Activated CD8-positive, alpha-beta T cell treated with anti-CD3 and anti-CD28 coated beads, Interleukin-2, amount 10 ng/mL, durations not matched to agents 7 days and 5 days (primary cell): ENCODE measurements at regions not wholly inside any gene's neighbourhood (a gene's known extent, or its start where the extent isn't known, plus 50 kb on each side); places are given as distances from the start of the nearest gene placed in this dataset.

Experiments used
- ATAC-seq: fragments of 150-1000 bp; cut with Tn5 transposase; one replicate; pipeline ENCODE4 v1.10.0; 2021; ENCODE audit warnings: moderate library complexity
- CTCF ChIA-PET: fragments of 350-600 bp; sonication (Branson Sonifier 250); formaldehyde crosslinking; loops from one replicate; lab custom pipeline; 2021; ENCODE audit warnings: antibody characterized with exemption; lab: Charles Lee
- POLR2A ChIA-PET: fragments of 350-600 bp; sonication (Branson Sonifier 250); formaldehyde crosslinking; loops from one replicate; lab custom pipeline; 2021; ENCODE audit warnings: antibody characterized with exemption; lab: Charles Lee
- DNase-seq: peaks from one replicate; pipeline ENCODE4 v3.0.0-alpha.2; 2020
- H3K27ac Mint-ChIP-seq: one replicate; pipeline ENCODE4 v1.8.0; 2021; ENCODE audit warnings: mild to moderate bottlenecking, mixed read lengths
- H3K27me3 Mint-ChIP-seq: one replicate; pipeline ENCODE4 v1.8.0; 2021; ENCODE audit warnings: low read depth, mixed read lengths
- H3K36me3 Mint-ChIP-seq: one replicate; pipeline ENCODE4 v1.8.0; 2021; ENCODE audit warnings: low read depth, mixed read lengths
- H3K4me1 Mint-ChIP-seq: one replicate; pipeline ENCODE4 v1.8.0; 2021; ENCODE audit warnings: low read depth, mixed read lengths
- H3K4me3 Mint-ChIP-seq: one replicate; pipeline ENCODE4 v1.8.0; 2021; ENCODE audit warnings: mild to moderate bottlenecking, mixed read lengths
- H3K9me3 Mint-ChIP-seq: one replicate; pipeline ENCODE4 v1.8.0; 2022; ENCODE audit warnings: mixed read lengths; ENCODE audit not compliant: insufficient read depth

GRCh38 chr15:100765467-100766241 is 114.0 kb upstream of the ALDH1A3 start:
- ChIA-PET CTCF (interaction anchor here (0.8 kb wide), 1 partner anchor 138 kb away, joined by 3 read pairs; no protein-coding TSS in a partner anchor), POLR2A (interaction anchor here (0.5 kb wide), 1 partner anchor 134 kb away, joined by 4 read pairs; no protein-coding TSS in a partner anchor)
- no peak for ATAC-seq
- Mint-ChIP-seq H3K36me3 (no peaks in the 10 kb centered on the region), H3K4me1 (no peaks in the 10 kb centered on the region), H3K27ac (no peak overlapping the region), H3K27me3 (peaks cover 2% of the 10 kb centered on the region), H3K9me3 (no peaks in the 10 kb centered on the region), H3K4me3 (no peak overlapping the region)
- DNase-seq, result peak; percentile 16

- Mint-ChIP-seq H3K4me3 (no peak overlapping the region), H3K27me3 (peaks cover 2% of the 10 kb centered on the region), H3K4me1 (no peaks in the 10 kb centered on the region), H3K9me3 (no peaks in the 10 kb centered on the region), H3K36me3 (no peaks in the 10 kb centered on the region), H3K27ac (no peak overlapping the region)
- CTCF ChIA-PET, result no interaction called here
- peak; percentile 12 for DNase-seq
- POLR2A ChIA-PET, result interaction anchor here (0.5 kb wide), 1 partner anchor 133 kb away, joined by 4 read pairs; no protein-coding TSS in a partner anchor
- ATAC-seq, result no peak
These were observed 113.2 kb upstream of the ALDH1A3 start for GRCh38 chr15:100766243-100767000.

- POLR2A ChIA-PET, result no interaction called here
- ATAC-seq (no peak), DNase-seq (peak; percentile 9)
- peaks cover 4% of the 10 kb centered on the region for H3K27me3 Mint-ChIP-seq
- no peaks in the 10 kb centered on the region for H3K9me3 Mint-ChIP-seq
- H3K27ac Mint-ChIP-seq, result no peak overlapping the region
- no peaks in the 10 kb centered on the region for H3K4me1 Mint-ChIP-seq
- H3K36me3 Mint-ChIP-seq, result no peaks in the 10 kb centered on the region
- no peak overlapping the region for H3K4me3 Mint-ChIP-seq
- CTCF ChIA-PET, result no interaction called here
These were observed 112.4 kb upstream of the ALDH1A3 start for GRCh38 chr15:100767001-100767825.

- Mint-ChIP-seq H3K27ac (no peak overlapping the region), H3K4me1 (no peaks in the 10 kb centered on the region), H3K27me3 (peaks cover 4% of the 10 kb centered on the region), H3K4me3 (no peak overlapping the region), H3K9me3 (no peaks in the 10 kb centered on the region), H3K36me3 (no peaks in the 10 kb centered on the region)
- CTCF ChIA-PET, result no interaction called here
- ATAC-seq (no peak), DNase-seq (no peak)
- POLR2A ChIA-PET, result no interaction called here
These were observed 111.1 kb upstream of the ALDH1A3 start for GRCh38 chr15:100768501-100768931.

- no peak overlapping the region for H3K4me3 Mint-ChIP-seq
- H3K27ac Mint-ChIP-seq, result no peak overlapping the region
- no peak for DNase-seq
- no peaks in the 10 kb centered on the region for H3K36me3 Mint-ChIP-seq
- no peaks in the 10 kb centered on the region for H3K9me3 Mint-ChIP-seq
- H3K27me3 Mint-ChIP-seq, result peaks cover 4% of the 10 kb centered on the region
- POLR2A ChIA-PET, result no interaction called here
- CTCF ChIA-PET, result no interaction called here
- no peaks in the 10 kb centered on the region for H3K4me1 Mint-ChIP-seq
- ATAC-seq, result no peak
These were observed 110.3 kb upstream of the ALDH1A3 start for GRCh38 chr15:100769043-100769974.

- Mint-ChIP-seq H3K36me3 (no peaks in the 10 kb centered on the region), H3K4me1 (no peaks in the 10 kb centered on the region), H3K27ac (no peak overlapping the region), H3K9me3 (no peaks in the 10 kb centered on the region), H3K4me3 (no peak overlapping the region), H3K27me3 (peaks cover 4% of the 10 kb centered on the region)
- DNase-seq (no peak), ATAC-seq (no peak)
- ChIA-PET CTCF (no interaction called here), POLR2A (no interaction called here)
These were observed 109.7 kb upstream of the ALDH1A3 start for GRCh38 chr15:100769975-100770340.

GRCh38 chr15:100770661-100771584 is 108.7 kb upstream of the ALDH1A3 start:
- H3K36me3 Mint-ChIP-seq, result no peaks in the 10 kb centered on the region
- POLR2A ChIA-PET, result no interaction called here
- no peaks in the 10 kb centered on the region for H3K9me3 Mint-ChIP-seq
- H3K4me1 Mint-ChIP-seq, result no peaks in the 10 kb centered on the region
- DNase-seq (no peak), ATAC-seq (no peak)
- H3K4me3 Mint-ChIP-seq, result no peak overlapping the region
- CTCF ChIA-PET, result no interaction called here
- peaks cover 4% of the 10 kb centered on the region for H3K27me3 Mint-ChIP-seq
- no peak overlapping the region for H3K27ac Mint-ChIP-seq

- Mint-ChIP-seq H3K36me3 (no peaks in the 10 kb centered on the region), H3K4me1 (no peaks in the 10 kb centered on the region), H3K27ac (no peak overlapping the region), H3K27me3 (peaks cover 2% of the 10 kb centered on the region), H3K9me3 (no peaks in the 10 kb centered on the region), H3K4me3 (no peak overlapping the region)
- ChIA-PET POLR2A (no interaction called here), CTCF (no interaction called here)
- DNase-seq (peak; percentile 6), ATAC-seq (no peak)
These were observed 107.9 kb upstream of the ALDH1A3 start for GRCh38 chr15:100771746-100772145.

GRCh38 chr15:100772478-100772877 is 107.2 kb upstream of the ALDH1A3 start:
- Mint-ChIP-seq H3K4me3 (no peak overlapping the region), H3K9me3 (no peaks in the 10 kb centered on the region), H3K4me1 (no peaks in the 10 kb centered on the region), H3K36me3 (no peaks in the 10 kb centered on the region), H3K27me3 (peaks cover 2% of the 10 kb centered on the region), H3K27ac (no peak overlapping the region)
- CTCF ChIA-PET, result no interaction called here
- POLR2A ChIA-PET, result no interaction called here
- DNase-seq (no peak), ATAC-seq (no peak)

GRCh38 chr15:100772892-100773520 is 106.6 kb upstream of the ALDH1A3 start:
- CTCF ChIA-PET, result no interaction called here
- Mint-ChIP-seq H3K27me3 (peaks cover 2% of the 10 kb centered on the region), H3K36me3 (no peaks in the 10 kb centered on the region), H3K4me3 (no peak overlapping the region), H3K9me3 (no peaks in the 10 kb centered on the region), H3K4me1 (no peaks in the 10 kb centered on the region), H3K27ac (no peak overlapping the region)
- POLR2A ChIA-PET, result no interaction called here
- no peak for ATAC-seq
- DNase-seq, result peak; percentile 11
